ENCODE measurements at regions not wholly inside any gene's neighbourhood (a gene's known extent, or its start where the extent isn't known, plus 50 kb on each side); places are given as distances from the start of the nearest gene placed in this dataset.

DNA sequence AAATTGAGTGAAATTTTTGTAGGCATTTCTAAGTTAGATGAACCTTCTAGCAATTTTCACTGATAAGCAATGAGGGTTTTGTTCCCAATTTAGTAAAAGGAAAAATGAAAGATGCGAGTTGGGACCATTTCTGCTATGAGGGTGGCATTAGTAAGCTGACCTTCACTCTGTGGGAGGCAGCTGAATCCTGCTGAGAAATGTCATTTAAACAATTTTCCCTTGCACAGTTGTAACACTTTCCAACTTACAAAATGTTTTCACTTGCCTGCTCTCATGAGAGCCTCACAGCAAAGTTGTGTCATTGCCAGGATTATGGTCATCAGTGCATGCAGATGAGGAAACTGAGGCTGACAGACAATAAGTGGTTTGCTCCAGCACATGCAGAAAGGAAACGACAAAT is 527.7 kb downstream of the TNS1 start:
- no peak for DNase-seq (ENCODE audit: low read depth, low spot score)

DNA sequence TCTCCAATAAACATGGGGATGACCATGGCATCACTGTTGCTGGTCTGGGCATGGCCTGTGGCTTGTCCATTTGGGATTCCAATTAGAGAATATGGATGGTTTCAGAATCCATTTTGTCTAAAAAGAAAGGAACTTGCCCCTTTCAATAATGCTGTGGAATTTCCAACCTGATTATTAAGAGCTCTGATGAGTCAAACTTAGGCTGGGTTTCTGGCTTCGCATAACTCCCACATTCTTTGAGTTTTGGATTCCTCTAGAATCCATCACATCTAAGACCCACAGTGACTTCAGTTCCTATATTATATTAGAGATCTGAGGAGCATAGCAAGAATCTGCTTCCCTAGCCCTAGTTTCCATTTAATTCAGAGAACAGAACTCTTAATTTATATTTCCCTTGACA is 531.5 kb downstream of the TNS1 start:
- no peak for DNase-seq (ENCODE audit: low read depth, low spot score)
- no peak overlapping the region for H3K4me3 ChIP-seq (ENCODE audit: low read length)

More for the DNA sequence above, 527.7 kb downstream of the TNS1 start:
- no peak overlapping the region for H3K4me3 ChIP-seq (ENCODE audit: low read length)

DNA sequence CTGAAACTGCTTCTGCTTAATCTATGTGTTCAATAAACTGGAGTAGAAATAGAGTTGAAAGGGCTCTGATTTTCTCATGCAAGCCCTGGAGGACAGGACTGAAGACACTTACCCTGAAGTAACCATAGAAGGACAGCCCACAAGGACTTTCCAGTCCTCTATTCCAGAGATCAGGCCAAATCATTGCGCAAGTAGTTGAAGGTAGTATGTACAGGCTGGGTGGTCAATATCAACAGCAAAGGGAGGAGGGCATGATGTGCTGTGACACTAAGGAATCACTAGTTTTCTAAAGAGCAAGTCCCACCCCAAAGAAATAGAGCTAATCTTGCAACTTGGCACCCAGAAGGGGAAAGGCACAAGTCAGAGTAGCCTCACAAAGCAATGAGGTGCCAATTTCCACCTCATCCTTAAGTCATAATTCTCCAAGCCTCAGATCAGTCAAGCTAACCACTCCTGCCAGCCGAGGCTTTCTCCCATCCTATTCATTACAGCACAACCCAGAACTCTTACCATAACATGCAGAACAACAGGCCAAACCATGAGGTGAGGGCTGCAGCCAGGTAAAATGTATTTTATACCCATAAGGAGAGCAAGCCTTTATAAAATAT is 533.5 kb downstream of the TNS1 start:
- H3K4me3 ChIP-seq (ENCODE audit: low read length), result no peak overlapping the region
- no peak for DNase-seq (ENCODE audit: low read depth, low spot score)

DNA sequence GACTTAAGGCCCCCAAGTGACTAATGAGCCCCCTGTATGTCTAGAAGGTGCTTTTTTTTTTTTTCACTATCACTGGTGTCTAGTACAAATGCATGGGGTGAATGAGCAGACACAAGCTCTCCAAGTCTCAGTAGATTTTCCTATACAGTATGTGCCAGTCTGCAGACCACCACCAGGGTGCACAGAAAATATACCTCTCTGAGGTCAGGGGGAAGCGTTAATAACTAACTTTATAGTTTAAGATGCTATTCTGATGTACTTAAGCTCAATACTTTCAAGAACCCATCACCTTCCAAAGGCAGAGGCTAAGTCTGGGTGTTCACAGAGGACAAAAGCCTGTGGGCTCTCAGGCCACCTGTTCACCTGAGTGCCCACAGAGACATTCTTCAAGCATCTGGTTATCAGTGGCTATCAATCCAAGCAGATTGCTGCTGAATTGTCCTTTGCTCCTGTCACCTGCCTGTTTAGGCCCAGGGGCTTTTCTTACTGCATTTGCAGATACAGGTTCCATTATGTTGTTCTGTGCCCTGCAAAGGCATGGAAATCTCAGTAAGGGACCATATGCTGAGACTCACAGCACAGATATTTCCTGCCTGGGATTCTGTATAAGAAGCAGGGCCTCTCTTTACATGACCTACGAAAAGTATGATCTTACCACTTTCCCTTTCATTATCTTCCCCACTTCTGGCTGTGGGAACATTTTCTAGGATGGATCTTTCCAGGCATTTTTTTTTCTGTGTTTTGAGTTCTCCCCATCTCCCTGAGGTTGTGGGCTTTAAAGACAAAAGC is 534.6 kb downstream of the TNS1 start:
- H3K4me3 ChIP-seq (ENCODE audit: low read length), result no peak overlapping the region
- no peak for DNase-seq (ENCODE audit: low read depth, low spot score)

DNA sequence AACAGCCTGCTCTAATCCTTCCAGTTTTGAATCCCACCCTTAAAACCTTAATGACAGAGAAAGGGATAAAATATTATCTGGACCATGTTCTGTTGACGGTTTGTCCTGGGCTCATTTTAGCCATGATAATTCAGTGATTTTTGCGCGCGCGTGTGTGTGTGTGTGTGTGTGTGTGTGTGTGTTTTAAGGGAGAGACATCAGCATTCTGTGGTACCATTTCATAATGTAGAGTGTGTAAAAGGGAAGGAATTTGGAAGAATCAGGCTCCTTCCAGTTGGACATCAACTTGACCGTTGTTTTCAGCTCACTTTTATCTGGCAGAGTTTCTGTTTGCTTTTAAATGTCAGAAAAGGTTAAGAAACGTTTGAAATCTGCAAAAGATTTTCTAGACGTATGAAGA is 535.5 kb downstream of the TNS1 start:
- no peak for DNase-seq (ENCODE audit: low read depth, low spot score)
- no peak overlapping the region for H3K4me3 ChIP-seq (ENCODE audit: low read length)

DNA sequence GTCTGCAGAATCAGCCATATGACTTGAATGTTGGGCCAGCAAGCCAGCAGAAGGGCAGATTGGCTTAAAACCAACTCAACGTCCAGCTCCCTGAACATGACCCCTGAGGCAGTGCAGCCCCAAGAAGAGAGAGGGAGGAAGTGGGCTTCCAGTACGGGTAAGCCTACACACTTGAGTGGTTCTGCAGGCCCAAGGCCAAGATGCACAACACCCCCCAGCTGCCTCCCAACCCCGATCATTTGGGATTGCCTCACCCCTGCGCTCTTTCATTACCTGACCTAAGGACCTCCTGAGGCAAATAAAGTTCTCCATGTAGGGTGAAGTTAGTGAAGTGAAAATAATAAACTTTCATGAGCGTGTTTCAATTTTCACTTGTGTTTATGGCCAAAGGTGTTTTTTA is 536.0 kb downstream of the TNS1 start:
- no peak overlapping the region for H3K4me3 ChIP-seq (ENCODE audit: low read length)
- no peak for DNase-seq (ENCODE audit: low read depth, low spot score)

DNA sequence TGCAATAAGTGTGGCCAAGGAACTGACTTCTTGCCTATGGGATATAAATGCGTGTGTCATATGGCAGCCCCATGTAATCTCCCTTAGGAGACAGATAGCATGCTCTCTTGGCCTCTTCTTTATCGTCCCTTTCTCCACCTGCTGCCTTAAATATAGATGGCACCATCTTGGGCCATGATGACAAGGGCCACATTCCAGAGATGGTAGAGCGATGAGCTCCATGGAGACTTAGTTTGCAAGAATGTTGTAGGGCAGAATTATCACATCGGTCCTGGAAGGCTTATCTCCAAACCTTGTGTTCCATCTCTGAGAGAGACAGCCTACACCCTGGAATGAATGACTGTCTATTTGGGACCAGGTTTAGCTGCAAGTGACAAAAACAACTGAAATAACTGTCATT is 536.7 kb downstream of the TNS1 start:
- no peak overlapping the region for H3K4me3 ChIP-seq (ENCODE audit: low read length)
- no peak for DNase-seq (ENCODE audit: low read depth, low spot score)

DNA sequence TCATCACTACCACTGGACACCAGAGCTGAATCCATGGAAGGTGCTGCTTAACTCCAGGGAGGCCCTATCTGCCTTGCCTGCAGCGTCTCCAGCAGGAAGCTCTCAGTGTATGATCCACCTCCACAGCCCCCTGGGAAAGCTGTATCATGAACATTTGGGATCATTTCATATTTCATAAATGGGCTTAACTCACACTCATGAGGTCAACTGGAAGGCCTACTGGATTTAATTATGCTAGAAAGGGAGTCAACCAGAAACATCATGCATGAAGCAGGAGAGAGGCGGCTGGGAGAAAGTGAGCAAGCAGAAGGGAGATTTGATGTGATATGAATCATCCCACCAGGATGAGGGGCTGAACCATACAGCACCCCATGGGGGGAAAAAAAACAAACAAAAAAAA is 537.7 kb downstream of the TNS1 start:
- no peak for DNase-seq (ENCODE audit: low read depth, low spot score)

DNA sequence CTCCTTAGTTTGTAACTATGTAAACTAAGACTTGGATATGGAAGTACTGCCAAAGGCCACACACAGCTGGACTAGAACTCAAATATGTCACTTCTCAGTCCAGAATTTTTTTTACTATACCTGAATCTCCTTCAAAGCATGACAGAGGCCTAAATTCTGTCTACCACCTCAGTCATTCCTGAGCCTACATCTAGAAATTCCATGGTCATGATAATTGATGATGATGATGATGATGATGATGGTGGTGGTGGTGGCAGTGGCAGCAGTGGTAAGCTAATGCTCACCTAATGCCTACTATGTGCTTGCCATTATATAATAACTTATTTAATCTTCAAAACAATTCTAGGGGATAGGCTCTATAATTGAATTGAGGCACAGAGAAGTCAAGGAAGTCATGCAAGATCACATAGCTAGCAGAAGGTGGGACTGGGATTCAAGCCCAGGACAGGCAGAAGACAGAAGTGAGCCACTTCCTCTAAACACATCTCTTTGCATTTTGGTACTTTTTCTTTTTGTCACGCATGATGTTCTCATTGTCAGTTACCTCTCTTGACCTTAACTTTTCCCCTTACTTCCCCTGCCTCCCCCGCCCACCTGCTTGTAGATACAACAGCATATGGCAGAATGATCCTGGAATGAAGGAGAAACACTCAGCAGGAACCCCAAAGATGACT is 539.3 kb downstream of the TNS1 start:
- no peak for DNase-seq (ENCODE audit: low read depth, low spot score)
- no peak overlapping the region for H3K4me3 ChIP-seq (ENCODE audit: low read length)

More for the DNA sequence above, 537.7 kb downstream of the TNS1 start:
- no peak overlapping the region for H3K4me3 ChIP-seq (ENCODE audit: low read length)

DNA sequence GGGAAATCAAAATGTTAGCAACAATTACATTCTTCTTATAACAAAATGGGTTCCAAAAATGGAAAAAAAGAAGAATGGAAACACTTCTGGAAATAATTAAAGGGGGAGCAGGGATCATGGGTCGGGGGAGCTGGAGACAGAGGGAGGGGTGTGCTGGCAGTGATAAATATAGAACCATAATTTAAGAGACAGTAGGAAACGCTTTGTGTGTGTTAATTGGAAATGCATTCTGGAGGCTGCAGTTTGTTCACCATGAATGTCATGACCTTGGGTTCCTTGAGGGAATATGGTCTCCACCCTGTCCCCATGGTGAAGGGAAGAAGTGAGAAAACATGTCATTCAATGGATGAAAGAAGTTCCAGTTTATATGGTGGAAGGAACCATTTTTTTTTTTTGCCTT is 540.7 kb downstream of the TNS1 start:
- no peak for DNase-seq (ENCODE audit: low read depth, low spot score)
- no peak overlapping the region for H3K4me3 ChIP-seq (ENCODE audit: low read length)

DNA sequence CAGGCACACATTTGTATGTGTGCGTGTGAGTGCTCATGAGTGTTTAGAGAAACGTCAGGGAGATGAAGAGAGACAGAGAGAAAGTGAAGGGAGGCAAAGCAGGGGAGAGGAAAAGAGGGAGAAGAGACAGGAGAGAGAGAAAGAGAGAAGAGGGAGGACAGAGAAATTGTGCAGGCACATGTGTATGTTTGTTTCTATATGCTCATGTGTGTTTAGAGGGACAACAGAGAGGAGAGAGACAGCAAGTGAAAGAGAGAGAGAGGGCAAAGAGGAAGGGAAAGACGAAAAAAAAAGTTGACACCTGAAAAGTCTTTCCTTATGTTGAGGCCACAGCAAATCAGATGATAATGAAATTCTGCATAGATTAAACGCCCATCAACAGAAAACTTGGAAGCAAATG is 541.1 kb downstream of the TNS1 start:
- H3K4me3 ChIP-seq (ENCODE audit: low read length), result no peak overlapping the region
- no peak for DNase-seq (ENCODE audit: low read depth, low spot score)

DNA sequence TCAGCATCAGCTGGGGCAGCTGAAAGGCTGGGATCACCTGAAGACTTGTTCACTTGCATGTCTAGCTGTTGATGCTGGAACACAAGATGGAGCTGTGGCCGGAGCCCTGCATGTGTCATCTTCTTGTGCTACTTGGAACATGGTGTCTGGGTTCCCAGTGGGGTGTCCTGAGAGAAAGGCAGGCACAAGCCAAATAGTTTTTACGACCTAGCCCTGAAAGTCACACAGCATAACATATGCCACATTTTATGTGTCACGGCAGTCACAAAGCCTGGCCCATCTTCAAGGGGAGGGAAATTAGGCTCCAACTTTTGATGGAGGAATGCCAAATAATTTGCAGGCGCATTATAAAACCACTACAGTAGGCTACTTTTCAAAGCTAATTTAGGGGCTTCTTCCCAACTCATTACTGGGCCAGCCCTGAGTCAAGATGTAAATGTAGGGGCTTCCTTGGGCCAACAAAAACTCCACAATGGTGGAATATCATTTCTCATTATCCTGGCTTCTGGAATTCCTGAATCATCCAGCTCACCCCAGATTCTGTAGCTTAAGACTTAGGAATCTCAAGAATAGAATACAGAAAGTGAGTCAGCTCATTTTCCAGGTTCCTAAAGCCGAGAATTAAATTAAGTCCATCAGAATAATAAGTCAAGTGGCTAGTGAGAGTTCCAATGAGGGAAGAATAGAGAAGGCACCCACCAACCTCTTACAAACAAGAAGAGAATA is 543.0 kb downstream of the TNS1 start:
- no peak overlapping the region for H3K4me3 ChIP-seq (ENCODE audit: low read length)
- no peak for DNase-seq (ENCODE audit: low read depth, low spot score)

DNA sequence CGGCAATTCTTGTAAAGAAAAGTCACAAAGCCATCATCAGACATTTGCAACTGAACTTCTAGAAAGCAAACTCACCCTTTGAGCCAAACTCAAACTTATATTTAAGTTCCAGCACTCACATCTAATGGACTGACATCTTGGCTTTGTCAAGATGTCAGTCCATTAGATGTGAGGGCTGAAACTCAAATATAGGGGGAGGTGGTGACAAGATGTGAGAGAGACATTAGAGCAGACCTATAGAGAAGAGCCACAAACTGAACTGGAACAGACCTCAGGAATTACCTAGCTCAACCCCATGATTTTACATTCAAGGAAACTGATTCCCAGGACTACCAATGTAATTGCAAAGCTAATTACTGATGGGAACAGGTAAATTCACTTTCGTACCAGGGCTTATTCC is 543.8 kb downstream of the TNS1 start:
- no peak overlapping the region for H3K4me3 ChIP-seq (ENCODE audit: low read length)
- no peak for DNase-seq (ENCODE audit: low read depth, low spot score)

DNA sequence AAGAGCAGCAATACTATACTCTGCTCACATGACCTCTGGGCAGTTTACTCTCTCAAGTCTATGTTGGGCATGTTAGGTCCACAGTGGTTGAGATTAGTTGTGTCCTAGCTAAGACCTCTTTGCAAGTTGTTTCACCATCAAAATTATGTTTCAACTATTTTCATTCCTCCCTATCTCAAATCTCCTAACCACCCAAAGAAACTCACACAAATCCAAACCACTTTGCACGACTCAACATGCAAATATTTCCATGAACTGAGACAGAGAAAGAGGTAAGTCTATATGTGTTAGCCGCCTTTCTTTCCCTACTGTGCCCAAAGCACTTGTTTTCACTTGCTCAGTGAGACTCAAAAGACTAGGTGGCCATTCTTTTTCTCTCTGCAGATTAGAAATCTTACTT is 546.8 kb downstream of the TNS1 start:
- no peak for DNase-seq (ENCODE audit: low read depth, low spot score)
- H3K4me3 ChIP-seq (ENCODE audit: low read length), result no peak overlapping the region

DNA sequence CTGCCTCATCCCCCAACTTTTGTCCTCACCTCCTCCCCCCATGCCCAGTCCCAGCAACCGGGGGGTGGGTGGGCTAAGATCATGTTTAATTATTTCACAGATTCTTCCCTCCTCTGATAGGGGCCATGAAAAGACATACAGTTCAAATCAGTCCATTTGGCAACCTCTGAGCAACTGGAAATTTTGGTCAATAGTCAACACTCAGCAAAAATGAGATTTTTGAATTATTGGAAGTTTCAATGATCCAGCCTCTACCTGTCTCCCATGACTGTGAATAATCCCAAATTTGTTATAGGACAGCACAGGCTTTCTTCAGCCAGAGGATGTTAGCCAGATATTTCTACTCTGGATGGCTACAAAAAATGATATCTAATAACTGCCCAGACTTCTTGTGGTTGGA is 549.9 kb downstream of the TNS1 start:
- H3K4me3 ChIP-seq (ENCODE audit: low read length), result no peak overlapping the region
- DNase-seq (ENCODE audit: low read depth, low spot score), result no peak

DNA sequence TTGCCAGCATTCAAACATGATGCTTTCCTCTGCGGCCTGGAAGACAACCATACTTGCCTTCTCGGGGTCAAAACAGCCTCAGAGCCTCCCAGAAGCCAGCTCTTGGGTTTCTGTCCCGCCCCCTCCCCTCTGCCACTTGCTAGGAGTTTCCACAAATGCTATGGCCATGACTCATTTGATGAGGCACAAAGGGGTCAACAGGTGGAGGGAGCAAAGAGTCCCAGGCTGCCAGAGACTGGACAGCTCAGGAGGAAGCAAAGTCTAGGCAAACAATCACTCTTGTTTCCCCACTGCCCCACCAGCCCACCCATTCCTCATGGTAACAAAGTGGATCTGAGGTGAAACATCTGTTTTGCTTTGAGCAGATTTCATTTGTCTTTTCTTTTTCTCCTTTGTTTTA is 551.1 kb downstream of the TNS1 start:
- no peak overlapping the region for H3K4me3 ChIP-seq (ENCODE audit: low read length)
- no peak for DNase-seq (ENCODE audit: low read depth, low spot score)

DNA sequence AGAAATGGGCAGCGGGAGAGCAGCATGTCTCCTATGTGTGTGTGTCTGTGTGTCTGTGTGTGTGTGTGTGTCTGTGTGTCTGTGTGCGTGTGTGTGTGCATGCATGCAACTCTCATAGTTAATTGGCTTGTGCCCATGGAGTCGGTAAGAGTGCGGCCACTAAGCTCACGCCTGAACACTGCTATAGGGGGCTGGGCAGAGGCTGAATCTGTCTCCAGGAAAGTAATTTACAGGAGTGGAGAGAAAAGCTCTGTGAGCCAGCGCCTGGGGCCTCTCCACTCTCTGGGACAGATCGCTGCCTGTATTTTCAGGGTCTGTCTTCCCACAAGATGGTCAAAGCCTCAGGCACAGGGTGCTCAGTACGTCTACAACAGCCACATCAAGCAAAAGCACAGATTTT is 553.4 kb downstream of the TNS1 start:
- DNase-seq (ENCODE audit: low read depth, low spot score), result no peak
- no peak overlapping the region for H3K4me3 ChIP-seq (ENCODE audit: low read length)

DNA sequence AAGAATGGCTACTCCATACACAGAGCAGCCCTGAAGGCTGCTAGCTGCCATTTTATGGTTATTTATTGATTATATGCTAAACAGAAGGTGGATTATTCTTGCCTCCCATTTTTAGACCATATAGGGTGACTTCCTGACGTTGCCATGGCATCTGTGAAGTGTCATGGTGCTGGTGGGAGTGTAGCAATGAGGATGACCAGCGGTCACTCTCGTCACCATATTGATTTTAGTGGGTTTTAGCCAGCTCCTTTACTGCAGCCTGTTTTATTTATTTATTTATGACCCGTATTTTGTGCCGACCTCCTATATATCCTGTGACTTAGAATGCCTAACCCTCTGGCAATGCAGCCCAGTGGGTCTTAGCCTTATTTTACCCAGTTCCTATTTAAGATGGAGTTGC is 553.9 kb downstream of the TNS1 start:
- no peak overlapping the region for H3K4me3 ChIP-seq (ENCODE audit: low read length)
- DNase-seq (ENCODE audit: low read depth, low spot score), result no peak

DNA sequence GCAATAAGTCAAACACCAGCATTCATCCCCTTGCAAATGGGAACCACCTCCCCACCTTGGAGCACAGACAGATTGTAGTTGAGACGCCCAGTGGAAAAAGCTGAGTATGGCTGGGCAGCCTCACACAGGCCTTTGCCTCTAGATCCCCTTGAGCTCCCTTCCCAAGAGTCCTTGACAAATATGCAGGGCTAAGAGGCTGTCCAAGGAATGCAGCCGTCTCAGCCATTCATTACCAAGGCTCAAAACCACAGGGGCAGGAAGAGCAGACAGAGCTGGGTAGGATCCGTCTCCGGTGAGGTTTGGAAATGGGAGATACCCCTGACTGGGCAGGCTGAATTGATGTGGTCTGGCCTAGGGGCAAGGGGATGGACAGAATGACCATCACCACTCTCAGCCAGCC is 557.1 kb downstream of the TNS1 start:
- DNase-seq (ENCODE audit: low read depth, low spot score), result no peak
- H3K4me3 ChIP-seq (ENCODE audit: low read length), result no peak overlapping the region

DNA sequence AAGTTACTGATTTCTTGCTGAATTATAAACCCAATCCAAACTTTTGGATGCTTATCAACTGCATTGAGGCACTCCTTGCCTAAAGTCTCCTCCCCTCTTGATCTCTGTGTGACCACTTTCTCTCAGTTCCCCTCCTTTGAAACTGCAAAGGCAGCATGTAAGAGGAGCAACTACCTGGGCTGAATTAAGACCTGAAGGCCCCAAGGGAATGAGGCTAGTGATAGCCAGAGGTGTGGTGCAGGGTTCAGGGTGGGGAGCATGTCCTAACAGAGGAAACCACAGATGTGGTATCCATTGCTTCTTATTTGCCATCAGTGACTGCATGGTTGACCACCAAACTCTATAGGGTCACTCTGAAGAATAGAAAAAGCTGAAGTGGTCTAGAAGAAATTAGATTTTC is 557.9 kb downstream of the TNS1 start:
- no peak for DNase-seq (ENCODE audit: low read depth, low spot score)
- no peak overlapping the region for H3K4me3 ChIP-seq (ENCODE audit: low read length)

All from Jurkat, Clone E6-1 (cell line).